ENCODE measurements at regions not wholly inside any gene's neighbourhood (a gene's known extent, or its start where the extent isn't known, plus 50 kb on each side); places are given as distances from the start of the nearest gene placed in this dataset.

- TF ChIP-seq CHD7 (IDR thresholded peaks at IDR 0.05; ENCODE audit: insufficient replicate concordance, low read length) (no peak), BCL11A (IDR thresholded peaks at IDR 0.05; ENCODE audit: low read depth in 2 of 2, low read length in 2 of 2) (no peak), BACH1 (IDR thresholded peaks at IDR 0.05; ENCODE audit: low read length) (no peak), ATF3 (IDR thresholded peaks at IDR 0.05; ENCODE audit: insufficient read depth, low read depth, low read length) (no peak), YY1 (IDR thresholded peaks at IDR 0.05; ENCODE audit: low read depth, low read length) (no peak), JUND (IDR thresholded peaks at IDR 0.05; ENCODE audit: low read length) (no peak), CBX5 (IDR thresholded peaks at IDR 0.05; ENCODE audit: low read depth, low read length) (no peak), FOSL1 (IDR thresholded peaks at IDR 0.05; ENCODE audit: insufficient read depth, low read depth, low read length) (no peak)
Observed at GRCh38 chr6:115001731-115002350, 659.0 kb upstream of the HS3ST5 start (continued).
